IMR-90 (cell line): ENCODE measurements at regions not wholly inside any gene's neighbourhood (a gene's known extent, or its start where the extent isn't known, plus 50 kb on each side); places are given as distances from the start of the nearest gene placed in this dataset.
"Not testable (repeated sequence)": the region's sequence is repeated elsewhere in the genome, so short reads cannot be mapped to it uniquely, and the experiment has no call there.

Source experiments
- ATAC-seq: fragments of 200-7000 bp; cut with Tn5 transposase; 2 replicates; pipeline ENCODE4 v1.9.1; 2020; ENCODE audit warnings: low read depth, mild to moderate bottlenecking, moderate library complexity
- BruUV-seq: library from RNA; stranded (reverse); fragments of 400-500 nt; replicated peaks from 2 replicates; lab custom pipeline; 2021; lab: Mats Ljungman, UMichigan
- CTCF ChIA-PET: fragments of 300-600 bp; formaldehyde crosslinking; extraction: SDS; loops from one replicate; lab custom pipeline; 2021; ENCODE audit warnings: antibody characterized with exemption; lab: Yijun Ruan, JAX
- POLR2A ChIA-PET: fragments of 300-600 bp; sonication (Branson Sonifier 250); formaldehyde crosslinking; loops from one replicate; lab custom pipeline; 2022; ENCODE audit warnings: antibody characterized with exemption; ENCODE audit not compliant: unreplicated experiment; lab: Charles Lee
- DNase-seq: peaks from one replicate; pipeline ENCODE4 v3.0.0; 2013
- H2AFZ ChIP-seq: replicated peaks from 2 replicates; pipeline ENCODE3; 2013; ENCODE audit warnings: low read length, mild to moderate bottlenecking; ENCODE audit not compliant: poor library complexity
- H2AK5ac ChIP-seq: 2 replicates; pipeline ENCODE4 v1.6.1; 2013; ENCODE audit warnings: low read depth, low read length, inconsistent platforms
- H2AK9ac ChIP-seq: replicated peaks from 2 replicates; pipeline ENCODE3; 2013; ENCODE audit warnings: mild to moderate bottlenecking, low read depth, low read length, moderate library complexity; ENCODE audit not compliant: poor library complexity
- H2BK120ac ChIP-seq: 2 replicates; pipeline ENCODE4 v1.6.1; 2013; ENCODE audit warnings: low read depth, low read length, inconsistent platforms
- H2BK15ac ChIP-seq: 3 replicates; pipeline ENCODE4 v1.6.1; 2013; ENCODE audit warnings: low read depth, low read length, inconsistent platforms
- H2BK20ac ChIP-seq: 2 replicates; pipeline ENCODE4 v1.6.1; 2013; ENCODE audit warnings: low read depth, mild to moderate bottlenecking, inconsistent platforms, low read length, moderate library complexity
- H2BK5ac ChIP-seq: 2 replicates; pipeline ENCODE4 v1.6.1; 2013; ENCODE audit warnings: mild to moderate bottlenecking, low read depth, low read length, inconsistent platforms; ENCODE audit not compliant: poor library complexity, severe bottlenecking
- H3K14ac ChIP-seq: replicated peaks from 2 replicates; pipeline ENCODE4 v1.6.1; 2013; ENCODE audit warnings: low read depth, low read length, inconsistent platforms
- H3K18ac ChIP-seq: 2 replicates; pipeline ENCODE4 v1.6.1; 2013; ENCODE audit warnings: low read depth, low read length, control low read depth
- H3K23ac ChIP-seq: 2 replicates; pipeline ENCODE4 v1.6.1; 2013; ENCODE audit warnings: low read depth, low read length, inconsistent platforms
- H3K27ac ChIP-seq: 2 replicates; pipeline ENCODE4 v1.5.1; 2013; ENCODE audit warnings: mild to moderate bottlenecking, control low read depth, low read length; ENCODE audit not compliant: insufficient read depth
- H3K27me3 ChIP-seq: 2 replicates; pipeline ENCODE4 v1.6.1; 2013; ENCODE audit warnings: low read length; ENCODE audit not compliant: control insufficient read depth, insufficient read depth
- H3K36me3 ChIP-seq: 2 replicates; pipeline ENCODE4 v1.6.1; 2013; ENCODE audit warnings: low read length, mixed read lengths; ENCODE audit not compliant: control insufficient read depth, insufficient read depth
- H3K4ac ChIP-seq: 2 replicates; pipeline ENCODE4 v1.6.1; 2013; ENCODE audit warnings: low read depth, low read length, inconsistent platforms
- H3K4me1 ChIP-seq: 2 replicates; pipeline ENCODE4 v1.6.1; 2013; ENCODE audit warnings: low read length, mixed read lengths; ENCODE audit not compliant: control insufficient read depth, insufficient read depth
- H3K4me2 ChIP-seq: 2 replicates; pipeline ENCODE4 v1.6.1; 2013; ENCODE audit warnings: low read depth, mild to moderate bottlenecking, control low read depth, low read length, moderate library complexity
- H3K4me3 ChIP-seq: 2 replicates; pipeline ENCODE4 v1.5.1; 2013; ENCODE audit warnings: low read depth, mild to moderate bottlenecking, control low read depth, low read length, moderate library complexity; ENCODE audit not compliant: insufficient read depth
- H3K56ac ChIP-seq: 2 replicates; pipeline ENCODE4 v1.6.1; 2013; ENCODE audit warnings: low read length, inconsistent platforms; ENCODE audit not compliant: insufficient read depth; ENCODE audit errors: extremely low read depth
- H3K79me1 ChIP-seq, 2 experiments: 2 replicates each; pipeline ENCODE4 v1.6.1; 2013; ENCODE audit warnings: low read length in 2 of 2, inconsistent platforms in 1 of 2, low read depth in 1 of 2
- H3K9ac ChIP-seq: 2 replicates; pipeline ENCODE4 v1.6.1; 2013; ENCODE audit warnings: low read depth, low read length, control low read depth
- H3K9me1 ChIP-seq: 2 replicates; pipeline ENCODE4 v1.6.1; 2013; ENCODE audit warnings: low read length, inconsistent platforms; ENCODE audit not compliant: insufficient read depth
- H3K9me3 ChIP-seq: 2 replicates; pipeline ENCODE4 v1.6.1; 2013; ENCODE audit warnings: low read length; ENCODE audit not compliant: control insufficient read depth, insufficient read depth
- H4K20me1 ChIP-seq: 2 replicates; pipeline ENCODE4 v1.6.1; 2013; ENCODE audit warnings: low read length, inconsistent platforms; ENCODE audit not compliant: insufficient read depth
- H4K5ac ChIP-seq: 2 replicates; pipeline ENCODE4 v1.6.1; 2013; ENCODE audit warnings: mild to moderate bottlenecking, low read depth, low read length, control low read depth
- H4K8ac ChIP-seq, 2 experiments: 2 replicates each; pipeline ENCODE4 v1.6.1; 2013; ENCODE audit warnings: low read depth in 2 of 2, low read length in 2 of 2, control low read depth in 1 of 2, inconsistent platforms in 1 of 2
- H4K91ac ChIP-seq: 2 replicates; pipeline ENCODE4 v1.6.1; 2013; ENCODE audit warnings: low read depth, low read length, inconsistent platforms; ENCODE audit not compliant: insufficient read depth
- WGBS, 2 experiments: methylation state at CpG; one replicate each; pipeline versions ENCODE4 v1.1.5 to v1.1.7; 2013; ENCODE audit warnings: missing lambda C conversion rate in 2 of 2; ENCODE audit not compliant: insufficient read length in 1 of 2; ENCODE audit errors: extremely low coverage in 2 of 2; 5-methylcytosine and 5-hydroxymethylcytosine counted together
- dilution Hi-C: fragments of 300-500 bp; cut with HindIII; formaldehyde crosslinking; loops from one replicate; pipeline ENCODE4 v1.14.3; 2018; ENCODE audit warnings: low sequenced_read_pairs; ENCODE audit not compliant: unreplicated experiment
- in situ Hi-C: fragments of 300-500 bp; cut with MboI; formaldehyde crosslinking; loops from 3 replicates; pipeline ENCODE4 v1.14.3; 2019; ENCODE audit warnings: low sequenced_read_pairs, inconsistent platforms, mixed read lengths
- intact Hi-C: fragments of 100-400 bp; cut with micrococcal nuclease; formaldehyde crosslinking; loops from 2 replicates; pipeline ENCODE4 v1.10.0; 2022

DNA sequence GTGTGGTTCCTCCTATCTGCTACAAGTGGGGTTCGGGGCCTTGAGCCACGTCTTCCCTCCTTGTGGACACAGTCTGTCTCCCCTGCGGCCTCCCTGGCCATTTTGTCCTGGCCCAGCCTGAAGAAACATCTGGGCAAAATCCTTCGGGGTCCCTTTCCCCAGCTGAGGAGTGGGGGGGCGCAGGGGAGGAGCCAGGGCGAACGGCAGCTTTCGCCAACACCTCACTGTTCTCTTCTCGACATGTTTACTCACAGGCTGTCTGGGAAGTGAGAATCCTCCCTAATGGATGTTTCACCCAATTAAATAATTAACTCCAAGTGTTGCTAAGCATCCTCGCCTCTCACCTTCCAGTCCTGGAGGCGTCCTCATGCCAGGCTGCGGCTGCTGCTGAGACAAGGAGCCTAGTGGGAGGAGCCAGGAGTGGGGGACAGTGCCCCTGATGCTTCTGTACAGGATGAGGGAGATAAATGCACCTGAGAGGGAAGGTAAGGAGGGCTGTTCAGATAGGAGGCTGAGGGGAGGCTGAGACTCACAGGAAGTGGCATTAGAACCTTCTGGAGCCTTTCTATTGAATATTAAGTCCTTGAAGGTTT, 72.4 kb upstream of the PLGLB1 start:
- in situ Hi-C loops, result not testable (repeated sequence)

DNA sequence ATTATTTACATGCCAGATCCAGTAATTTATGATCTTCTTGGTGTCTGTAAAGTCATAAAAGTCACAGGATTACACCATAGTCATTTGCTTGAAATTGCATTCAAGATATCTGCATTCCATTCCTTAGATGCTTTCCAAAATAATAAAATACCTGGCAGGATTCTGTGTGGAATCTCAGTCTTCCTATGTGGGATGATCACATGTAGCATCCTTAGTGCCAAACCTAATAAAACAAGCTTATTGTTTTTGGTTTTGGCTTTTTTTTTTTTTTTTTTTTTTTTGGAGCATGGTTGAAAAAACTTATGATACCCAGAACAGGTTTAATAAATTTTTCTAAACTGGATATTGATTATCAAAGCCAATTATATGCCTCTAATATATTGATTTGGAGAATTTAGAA, 74.2 kb upstream of the PLGLB1 start:
- CTCF ChIA-PET, ATAC-seq: not testable (repeated sequence)

More for the DNA sequence above, 72.4 kb upstream of the PLGLB1 start:
- H4K20me1 ChIP-seq, H4K8ac ChIP-seq, BruUV-seq, H3K14ac ChIP-seq, dilution Hi-C loops, H3K79me1 ChIP-seq, H3K4me1 ChIP-seq, H3K9me1 ChIP-seq, H4K5ac ChIP-seq, H2AFZ ChIP-seq, intact Hi-C loops, CTCF ChIA-PET, H3K4me3 ChIP-seq, H3K36me3 ChIP-seq, H2BK15ac ChIP-seq, POLR2A ChIA-PET, H3K56ac ChIP-seq, ATAC-seq, H3K27ac ChIP-seq, H3K4ac ChIP-seq, H3K27me3 ChIP-seq, DNase-seq, H4K91ac ChIP-seq, H2BK5ac ChIP-seq, H2BK120ac ChIP-seq, H3K9me3 ChIP-seq, H3K4me2 ChIP-seq, H2AK5ac ChIP-seq, H2BK20ac ChIP-seq, H3K9ac ChIP-seq, H3K23ac ChIP-seq, H3K18ac ChIP-seq, H2AK9ac ChIP-seq: not testable (repeated sequence)
- no CpG with 5 or more reads among the region's 12 CpGs for WGBS, 2 experiments

More for the DNA sequence above, 74.2 kb upstream of the PLGLB1 start:
- H3K79me1 ChIP-seq, DNase-seq, dilution Hi-C loops, H2AFZ ChIP-seq, H3K23ac ChIP-seq, H4K20me1 ChIP-seq, intact Hi-C loops, H2BK15ac ChIP-seq, H3K27ac ChIP-seq, H2BK5ac ChIP-seq, H4K91ac ChIP-seq, H3K9me3 ChIP-seq, H3K56ac ChIP-seq, H4K8ac ChIP-seq, H2BK20ac ChIP-seq, H2AK9ac ChIP-seq, H3K4me1 ChIP-seq, H3K27me3 ChIP-seq, in situ Hi-C loops, H3K14ac ChIP-seq, H3K36me3 ChIP-seq, H2AK5ac ChIP-seq, H2BK120ac ChIP-seq, POLR2A ChIA-PET, BruUV-seq, H3K9ac ChIP-seq, H3K4ac ChIP-seq, H3K9me1 ChIP-seq, H4K5ac ChIP-seq, H3K4me2 ChIP-seq, H3K4me3 ChIP-seq, H3K18ac ChIP-seq: not testable (repeated sequence)
